ENCODE measurements at regions not wholly inside any gene's neighbourhood (a gene's known extent, or its start where the extent isn't known, plus 50 kb on each side); places are given as distances from the start of the nearest gene placed in this dataset.

DNA sequence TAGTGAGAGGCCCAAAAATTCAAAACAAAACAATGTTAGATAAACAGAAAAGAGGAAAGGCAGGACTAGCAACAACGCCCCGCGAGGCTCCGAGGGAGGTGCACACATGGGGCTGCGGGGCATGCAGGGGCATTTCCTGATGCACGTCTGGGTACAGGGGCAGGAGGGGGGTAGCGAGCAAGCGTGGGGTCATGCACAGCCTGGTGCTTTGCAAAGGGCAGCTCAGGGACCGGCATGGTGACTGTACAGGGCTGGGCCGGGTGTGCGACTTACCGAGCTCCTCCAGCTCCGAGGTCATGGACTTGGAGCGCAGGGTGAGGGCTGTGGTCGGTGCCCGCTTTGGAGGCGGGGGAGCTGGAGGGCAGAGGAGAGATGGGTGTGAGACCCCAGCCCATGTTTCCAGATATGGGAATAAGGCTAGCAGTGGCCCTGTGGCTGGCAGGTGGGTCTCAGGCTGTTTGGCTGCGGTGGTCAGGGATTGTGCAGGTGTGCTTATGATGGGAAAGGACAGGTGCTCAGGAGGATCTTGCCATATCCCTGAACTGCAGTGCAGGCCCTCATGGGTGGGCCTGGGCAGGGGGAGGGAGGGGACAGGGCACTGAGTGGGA is 103.7 kb downstream of the CTTN start:
- DNase-seq, result no peak

DNA sequence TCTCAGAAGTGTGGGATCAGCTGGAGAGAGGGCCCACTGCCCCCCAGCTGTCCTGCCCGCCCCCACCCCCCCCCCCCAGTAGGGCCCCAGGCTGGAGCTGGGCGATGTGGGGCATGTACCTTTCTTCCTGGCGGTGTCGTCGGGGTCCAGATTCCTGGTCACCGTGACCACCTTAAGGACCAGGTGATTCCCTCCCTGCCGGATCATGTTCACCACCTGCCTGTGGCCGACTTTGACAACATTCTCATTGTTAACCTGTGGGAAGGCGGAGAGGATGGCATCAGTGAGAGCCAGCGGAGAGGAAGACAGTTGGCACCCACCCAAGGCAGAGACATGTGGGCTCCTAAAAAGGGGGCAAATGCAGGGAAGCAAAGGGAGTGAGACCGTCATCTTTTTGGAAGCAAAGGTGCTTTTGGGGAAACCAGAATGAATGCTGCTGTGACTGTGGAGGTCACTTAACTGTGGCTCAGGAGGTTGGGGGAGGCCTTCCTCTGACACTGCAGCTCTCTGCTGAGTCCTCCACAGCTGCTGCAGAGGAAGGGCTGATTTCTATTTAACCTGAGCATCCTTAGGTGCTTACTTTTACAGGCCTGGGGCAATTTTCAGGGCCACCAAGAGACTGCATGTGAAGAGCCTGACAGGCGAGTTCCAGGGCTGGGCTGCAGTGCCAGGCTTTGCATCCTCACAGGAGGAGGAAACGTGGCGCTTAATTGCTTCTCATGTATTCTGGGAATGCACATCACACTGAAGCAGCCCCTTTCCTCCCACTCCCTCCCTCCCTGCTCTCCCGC is 104.5 kb downstream of the CTTN start:
- DNase-seq, result peak; percentile 81

DNA sequence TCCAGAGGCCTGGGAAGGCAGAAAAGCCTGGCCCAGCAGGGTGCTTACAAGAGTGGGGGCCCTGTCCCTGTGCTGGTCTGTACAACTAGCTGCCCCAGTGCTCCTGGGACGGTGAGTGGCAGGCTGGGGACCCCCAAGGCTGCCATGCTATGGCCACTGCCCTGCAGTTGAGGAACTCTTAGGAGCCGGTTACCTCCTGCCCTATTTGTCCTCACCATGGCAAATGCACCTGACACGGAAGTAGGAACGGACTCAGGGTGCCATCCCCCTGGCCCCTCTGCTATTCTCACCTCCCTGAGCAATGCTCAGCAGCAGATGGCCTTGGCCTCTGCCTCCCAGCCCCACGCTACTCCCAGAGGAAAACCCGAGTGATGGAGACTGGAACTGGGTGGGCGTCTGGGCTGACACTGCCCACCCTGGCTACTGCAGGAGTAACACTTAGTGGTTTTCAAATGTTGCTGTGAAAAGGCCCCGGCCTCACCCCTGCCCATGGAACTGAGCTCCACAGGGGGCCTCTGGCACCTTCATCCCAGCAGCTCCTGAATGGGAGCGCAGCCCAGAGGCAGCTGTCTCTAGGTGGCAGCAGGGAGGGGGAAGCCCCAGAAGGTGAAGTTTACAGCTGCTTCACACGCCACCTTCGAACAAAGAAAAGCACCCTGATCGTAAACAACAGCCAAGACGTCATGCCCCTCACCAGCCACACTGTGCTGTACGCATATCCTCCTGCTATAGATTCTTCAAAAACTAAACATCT is 105.3 kb downstream of the CTTN start:
- peak; percentile 88 for DNase-seq

DNA sequence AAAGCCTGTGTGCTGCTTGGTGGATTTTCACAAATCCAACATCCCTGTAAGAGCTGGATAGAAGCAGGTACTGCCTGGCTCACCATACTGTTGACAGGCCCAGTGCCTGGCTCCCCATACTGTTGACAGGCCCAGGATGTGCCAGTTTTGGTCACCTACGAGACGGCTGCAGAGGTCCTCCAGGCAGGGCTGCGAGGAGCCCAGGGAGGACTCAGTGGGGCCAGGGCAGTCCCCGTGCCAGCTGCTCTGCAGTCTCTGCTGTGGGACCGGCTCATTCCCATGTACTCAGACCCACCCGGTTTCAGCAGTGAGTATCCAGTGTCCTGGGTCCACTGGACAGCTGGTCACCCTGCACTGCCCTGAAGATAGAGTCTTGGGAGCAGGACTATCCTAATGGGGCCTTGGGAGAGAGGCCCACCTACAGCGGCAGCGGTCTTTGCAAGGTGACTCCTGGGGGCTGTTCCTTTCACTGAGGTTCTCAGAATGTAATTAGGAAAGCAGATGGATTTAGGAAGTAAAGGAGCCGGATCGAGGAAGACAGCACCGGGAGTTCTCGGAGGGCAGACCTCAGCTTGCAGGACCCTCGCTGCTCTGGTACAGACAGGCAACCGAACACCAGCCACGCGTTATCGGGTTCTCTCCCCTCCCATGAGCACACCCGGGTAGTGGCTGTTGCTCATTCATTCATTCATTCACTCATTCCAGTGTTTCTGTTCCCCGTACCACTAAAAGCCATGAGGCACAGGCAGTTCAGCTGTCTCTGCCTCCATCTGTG is 106.1 kb downstream of the CTTN start:
- no peak for DNase-seq

DNA sequence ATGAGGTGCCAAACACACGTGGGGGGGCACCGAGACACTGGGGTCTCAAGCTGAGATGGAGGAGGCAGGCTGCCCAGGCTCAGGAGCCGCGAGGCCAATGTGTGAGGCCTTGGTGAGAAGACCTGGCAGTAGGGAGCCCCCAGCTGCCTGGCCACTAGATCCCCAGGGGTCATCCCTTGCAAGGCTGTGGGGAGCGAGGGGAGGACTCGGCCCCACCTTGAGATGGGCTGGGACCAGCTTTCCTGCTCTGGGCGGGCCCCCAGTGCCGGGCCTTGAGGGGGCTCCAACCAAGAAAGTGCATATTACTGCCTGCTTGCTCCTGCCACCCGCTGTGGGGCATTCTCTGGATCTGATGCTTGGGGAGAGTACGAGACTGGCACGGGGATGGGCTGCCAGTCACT is 107.0 kb downstream of the CTTN start:
- no peak for DNase-seq

DNA sequence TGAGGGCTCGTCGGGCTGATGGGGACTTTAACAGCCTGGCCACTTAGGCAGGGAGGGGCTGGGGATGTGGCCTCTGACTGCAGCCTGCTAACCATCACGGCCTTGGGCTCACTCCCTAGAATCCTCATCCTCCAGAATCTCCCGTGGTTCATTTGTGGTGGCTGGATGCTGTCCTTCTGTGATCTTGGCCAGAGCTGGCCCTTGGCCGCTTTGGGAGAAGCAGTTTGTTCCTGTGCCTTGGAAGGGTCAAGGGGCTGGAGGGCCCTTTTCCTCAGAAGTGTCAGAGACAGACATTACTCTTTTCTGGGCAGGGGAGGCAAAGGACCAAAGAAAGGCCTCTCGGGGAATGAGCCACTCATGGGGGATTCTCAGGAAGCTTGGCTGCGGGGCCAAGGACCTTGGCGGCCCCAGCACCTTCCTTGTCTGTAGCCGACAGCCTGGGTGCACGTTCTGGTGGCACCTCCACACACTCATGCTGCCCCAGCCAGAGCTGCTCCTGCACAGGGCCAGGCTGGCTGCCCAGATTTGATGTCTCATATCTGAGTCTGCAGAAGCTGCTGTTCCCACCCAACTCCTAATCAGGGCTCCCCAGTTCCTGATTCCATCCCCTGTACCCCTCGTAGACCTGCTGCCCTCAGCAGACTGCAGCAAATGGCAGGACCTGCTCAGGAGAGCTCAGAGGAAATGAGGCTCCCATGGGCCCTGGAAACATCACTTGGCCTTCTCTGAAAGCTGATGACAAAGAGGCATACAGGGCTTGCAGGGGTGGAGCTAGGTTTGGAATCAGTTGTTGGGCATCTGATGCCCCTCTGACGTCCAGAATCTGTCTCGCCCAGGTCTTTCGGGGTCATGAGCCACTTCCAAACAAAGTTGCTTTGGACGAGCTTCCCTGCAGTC is 107.7 kb downstream of the CTTN start:
- DNase-seq, result no peak

DNA sequence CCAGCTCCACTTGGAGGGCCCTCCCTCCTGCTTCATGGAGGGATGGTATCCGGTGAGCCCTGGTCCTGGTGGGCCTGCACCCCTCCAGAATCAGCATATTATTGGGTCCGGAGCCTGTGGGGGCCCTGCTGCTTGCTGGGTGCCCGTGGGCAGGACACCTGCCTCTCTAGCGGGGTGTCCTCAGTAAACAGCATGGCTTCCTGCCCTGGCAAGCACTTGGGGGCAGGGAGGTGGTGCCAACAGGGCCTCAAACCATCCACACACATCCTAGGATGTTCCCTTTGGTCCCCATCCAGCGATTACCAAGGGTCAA is 108.3 kb downstream of the CTTN start:
- DNase-seq, result no peak

DNA sequence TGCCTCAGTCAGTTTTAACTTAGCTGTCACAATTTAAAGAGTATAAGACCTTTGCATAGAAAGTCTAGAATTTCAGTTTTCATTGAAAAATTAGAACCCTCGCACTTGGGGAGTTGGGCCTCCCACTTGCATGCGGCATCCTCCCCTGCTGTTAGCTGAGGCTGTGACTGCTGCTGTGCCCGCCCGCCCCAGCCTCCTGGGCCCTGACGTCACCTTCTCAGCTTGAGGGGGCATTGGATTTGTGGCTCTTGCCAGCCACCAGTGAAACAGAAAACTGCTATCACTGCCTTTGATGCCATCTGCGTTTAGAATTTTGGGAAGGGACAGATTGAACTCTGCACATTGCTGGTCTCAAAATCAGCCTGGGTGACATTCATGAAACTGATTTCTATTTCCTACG is 108.7 kb downstream of the CTTN start:
- no peak for DNase-seq

DNA sequence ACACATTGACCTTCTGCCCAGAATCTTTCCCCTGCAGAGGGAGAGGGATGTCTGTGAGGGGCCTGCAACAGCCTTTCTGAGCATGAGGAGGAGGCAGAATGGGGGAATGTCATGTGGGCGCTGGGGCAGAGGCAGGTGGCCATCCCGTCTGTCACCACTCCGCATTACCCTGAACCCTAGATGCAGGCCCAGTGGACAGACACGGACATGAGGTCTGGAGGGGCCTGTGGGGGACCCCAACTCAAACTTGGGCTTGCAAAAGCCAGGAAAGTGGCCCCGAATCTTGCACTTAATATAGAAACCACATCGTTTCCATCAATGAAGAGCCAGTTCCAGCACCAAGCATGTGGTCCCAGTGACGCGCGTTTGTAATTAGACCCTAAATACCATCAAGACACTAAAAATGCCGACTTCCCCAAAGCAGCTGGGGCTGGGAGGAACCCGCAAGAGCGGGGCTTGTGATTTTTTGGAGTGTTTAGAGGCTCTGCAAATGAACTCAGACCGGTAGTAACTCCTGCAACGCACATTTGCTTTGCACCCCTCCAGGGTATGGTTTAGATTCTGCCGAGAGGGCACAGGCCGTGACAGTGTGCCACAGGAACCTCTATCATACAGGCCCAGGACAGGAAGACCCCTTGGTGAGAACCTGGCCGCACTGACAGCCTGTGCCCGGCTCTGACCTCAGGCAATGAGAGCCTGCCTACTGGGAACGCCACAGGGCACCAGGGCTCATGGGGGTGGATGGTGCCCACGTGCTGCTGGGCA is 109.3 kb downstream of the CTTN start:
- DNase-seq, result no peak

DNA sequence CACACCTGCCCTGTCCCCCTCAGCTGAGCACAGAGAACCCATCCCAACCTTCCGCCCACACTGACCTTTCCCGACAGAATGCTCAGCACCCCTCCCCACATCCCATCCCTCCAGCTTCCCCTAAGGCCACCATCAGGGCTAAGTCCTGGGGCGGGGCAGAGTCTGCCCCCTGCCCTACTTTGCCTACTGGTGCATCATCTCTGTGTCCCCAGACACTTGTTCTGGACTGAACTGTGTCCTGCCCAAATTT is 109.8 kb downstream of the CTTN start:
- DNase-seq, result no peak

DNA sequence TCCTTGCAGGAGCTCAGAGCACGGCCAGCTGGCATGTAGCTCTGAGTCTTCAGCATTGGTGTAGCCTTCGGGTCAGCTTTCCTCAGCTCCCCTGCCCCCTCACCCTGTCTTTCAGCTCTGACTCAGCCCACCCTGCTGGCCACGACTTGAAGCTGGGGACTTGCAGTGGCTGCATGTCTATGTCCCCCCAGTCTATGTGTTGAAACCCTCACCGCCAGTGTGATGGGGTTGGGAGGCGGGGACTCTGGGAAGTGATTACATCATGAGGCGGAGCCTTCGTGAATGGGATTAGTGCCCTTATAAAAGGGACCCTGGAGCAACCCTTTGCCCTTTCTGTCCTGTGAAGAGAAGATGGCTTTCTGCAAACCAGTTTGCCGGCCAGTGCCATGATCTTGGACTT is 111.1 kb downstream of the CTTN start:
- no peak for DNase-seq

DNA sequence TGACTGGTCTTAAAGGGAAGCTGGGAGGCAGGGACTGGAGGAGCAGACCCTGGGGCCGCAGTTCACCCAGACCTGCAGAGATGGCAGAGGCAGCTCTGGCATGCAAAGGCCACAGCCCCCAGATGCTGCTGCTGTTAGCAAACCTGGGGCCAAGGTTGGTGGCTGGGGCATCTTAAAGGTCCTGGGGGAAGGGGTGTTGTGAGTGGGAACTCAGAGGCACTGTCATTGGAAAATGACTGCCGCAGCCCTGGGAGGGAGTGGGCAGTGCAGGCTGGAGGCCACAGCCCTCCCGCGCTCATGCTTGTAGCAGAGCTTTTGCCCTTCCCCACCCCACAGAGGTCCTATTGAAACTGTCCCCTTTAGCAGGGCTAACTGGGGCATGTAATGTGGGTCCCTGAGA is 111.8 kb downstream of the CTTN start:
- no peak for DNase-seq

DNA sequence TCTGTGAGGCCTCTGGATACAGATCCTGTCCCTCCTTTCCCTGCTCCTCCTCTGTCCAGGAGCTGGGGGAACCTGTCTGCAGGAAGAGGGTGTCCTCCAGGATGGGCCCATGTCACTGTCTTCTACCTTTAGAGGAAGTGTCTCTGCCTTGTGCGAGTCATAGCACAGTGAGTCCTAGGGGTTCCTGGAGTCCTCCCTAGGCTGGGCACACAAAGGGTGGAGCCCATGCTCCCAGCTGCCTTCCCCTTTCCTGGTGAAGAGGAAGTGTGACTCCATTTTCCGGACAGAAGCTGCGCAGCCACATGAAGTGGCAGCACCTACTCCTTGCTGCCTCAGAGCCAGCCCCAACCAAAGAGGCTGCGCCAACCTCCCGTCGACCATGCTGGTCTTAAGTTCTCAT is 112.2 kb downstream of the CTTN start:
- no peak for DNase-seq

DNA sequence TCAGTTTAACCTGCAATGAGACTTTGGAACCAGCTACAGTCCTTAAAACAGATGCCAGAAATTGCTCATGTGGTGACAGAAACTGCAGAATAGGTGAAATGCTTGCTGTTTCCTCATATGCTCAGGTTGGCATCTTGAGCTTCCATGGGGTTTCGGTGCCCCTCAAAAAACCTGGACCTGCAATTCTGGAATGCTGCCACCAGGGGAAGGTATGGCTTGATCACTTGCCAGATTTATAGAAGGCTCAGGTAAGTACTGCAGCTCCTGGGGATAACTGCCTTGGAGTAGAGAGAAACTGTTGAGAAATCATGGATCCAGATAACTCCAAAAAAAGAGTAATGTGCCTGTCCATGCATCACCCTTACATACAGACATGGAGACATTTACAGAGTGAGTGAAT is 113.0 kb downstream of the CTTN start:
- no peak for DNase-seq

DNA sequence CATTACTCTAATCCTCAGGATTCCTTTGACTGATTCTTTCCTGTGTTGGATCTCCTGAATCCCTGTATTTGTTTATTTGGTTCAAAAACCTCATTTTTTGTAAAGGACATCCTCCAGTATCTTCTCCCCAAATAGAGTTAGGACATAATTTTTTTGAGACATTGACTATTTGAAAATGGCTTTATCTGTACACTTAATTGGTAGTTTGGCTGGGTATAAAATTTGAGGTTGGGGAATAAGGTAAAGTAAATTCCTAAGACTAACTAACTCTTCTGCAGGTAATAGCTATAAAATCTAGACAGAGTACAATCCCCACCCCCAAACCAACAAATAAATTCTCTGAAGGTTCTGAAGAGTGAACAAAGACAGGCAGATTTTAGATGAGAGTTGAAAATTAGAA is 114.4 kb downstream of the CTTN start:
- no peak for DNase-seq

DNA sequence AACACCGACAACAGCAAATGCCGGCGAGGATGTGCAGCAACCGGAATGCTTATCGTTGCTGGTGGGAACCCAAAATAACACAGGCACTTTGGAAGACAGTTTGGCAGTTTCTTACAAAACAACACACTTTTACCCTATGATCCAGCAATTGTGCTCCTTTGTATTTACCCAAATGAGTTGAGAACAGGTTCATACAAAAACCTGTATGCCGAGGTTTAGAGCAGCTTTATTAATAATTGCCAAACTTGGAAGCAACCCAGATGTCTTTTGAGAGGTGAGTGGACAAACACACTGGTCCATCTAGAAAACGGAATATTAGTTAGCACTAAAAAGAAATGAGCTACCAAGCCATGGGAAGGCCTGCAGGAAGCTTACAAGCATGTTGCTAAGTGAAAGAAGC is 118.9 kb downstream of the CTTN start:
- DNase-seq, result no peak

DNA sequence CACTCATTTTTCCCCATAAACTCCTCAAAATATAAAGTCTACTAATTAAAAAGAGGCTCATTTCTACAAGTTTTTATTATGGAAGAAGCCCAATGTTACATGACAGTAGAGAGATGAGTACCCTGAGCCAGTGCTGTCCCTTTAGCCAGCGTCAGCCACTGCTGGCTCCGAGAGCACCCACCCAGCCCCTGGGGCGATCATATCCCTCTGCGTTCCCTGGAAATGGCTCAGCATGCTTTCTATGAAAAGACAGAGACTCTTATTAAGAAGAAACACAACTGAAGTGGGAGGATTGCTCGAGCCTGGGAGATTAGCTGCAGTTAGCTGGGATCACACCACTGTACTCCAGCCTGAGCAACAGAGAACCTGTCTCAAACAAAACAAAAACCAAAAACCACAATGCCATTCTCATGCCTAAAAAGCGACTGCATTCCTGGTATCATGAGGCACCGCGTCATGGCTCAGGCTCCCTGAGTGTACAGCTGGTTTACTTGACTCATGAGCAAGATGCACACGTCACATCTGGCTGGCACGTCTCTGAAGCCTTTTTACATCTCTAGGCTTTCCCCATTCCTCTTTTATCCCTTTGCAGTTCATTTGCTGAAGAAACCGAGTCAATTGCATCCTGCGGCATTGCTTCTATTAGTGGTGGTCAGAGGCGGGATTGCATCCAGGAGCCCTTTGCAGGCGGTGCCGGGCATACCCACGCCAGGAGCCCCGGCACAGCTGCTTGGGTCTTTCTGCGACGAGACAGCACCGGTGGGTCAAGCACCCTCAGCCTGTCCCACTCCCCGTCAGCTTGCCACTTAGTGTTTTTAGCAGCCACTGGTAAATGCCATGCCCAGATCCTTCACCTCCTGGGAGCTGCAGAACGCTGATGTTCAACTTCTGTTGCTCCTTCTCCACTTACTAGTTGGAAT is 119.9 kb downstream of the CTTN start:
- no peak for DNase-seq

DNA sequence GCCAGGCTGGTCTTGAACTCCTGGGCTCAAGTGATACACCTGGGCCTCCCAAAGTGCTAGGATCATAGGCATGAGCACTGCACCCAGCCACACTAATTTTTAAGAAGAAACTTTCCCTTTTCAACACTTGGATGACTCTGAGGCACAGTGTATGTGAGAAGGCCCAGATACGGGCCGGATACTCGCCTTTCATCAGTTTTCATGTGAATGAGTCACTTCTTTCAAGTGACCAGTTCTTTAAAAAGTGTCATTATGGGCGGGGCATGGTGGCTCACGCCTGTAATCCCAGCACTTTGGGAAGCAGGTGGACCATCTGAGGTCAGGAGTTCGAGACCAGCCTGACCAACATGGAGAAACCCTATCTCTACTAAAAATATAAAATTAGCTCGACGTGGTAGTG is 120.8 kb downstream of the CTTN start:
- no peak for DNase-seq

DNA sequence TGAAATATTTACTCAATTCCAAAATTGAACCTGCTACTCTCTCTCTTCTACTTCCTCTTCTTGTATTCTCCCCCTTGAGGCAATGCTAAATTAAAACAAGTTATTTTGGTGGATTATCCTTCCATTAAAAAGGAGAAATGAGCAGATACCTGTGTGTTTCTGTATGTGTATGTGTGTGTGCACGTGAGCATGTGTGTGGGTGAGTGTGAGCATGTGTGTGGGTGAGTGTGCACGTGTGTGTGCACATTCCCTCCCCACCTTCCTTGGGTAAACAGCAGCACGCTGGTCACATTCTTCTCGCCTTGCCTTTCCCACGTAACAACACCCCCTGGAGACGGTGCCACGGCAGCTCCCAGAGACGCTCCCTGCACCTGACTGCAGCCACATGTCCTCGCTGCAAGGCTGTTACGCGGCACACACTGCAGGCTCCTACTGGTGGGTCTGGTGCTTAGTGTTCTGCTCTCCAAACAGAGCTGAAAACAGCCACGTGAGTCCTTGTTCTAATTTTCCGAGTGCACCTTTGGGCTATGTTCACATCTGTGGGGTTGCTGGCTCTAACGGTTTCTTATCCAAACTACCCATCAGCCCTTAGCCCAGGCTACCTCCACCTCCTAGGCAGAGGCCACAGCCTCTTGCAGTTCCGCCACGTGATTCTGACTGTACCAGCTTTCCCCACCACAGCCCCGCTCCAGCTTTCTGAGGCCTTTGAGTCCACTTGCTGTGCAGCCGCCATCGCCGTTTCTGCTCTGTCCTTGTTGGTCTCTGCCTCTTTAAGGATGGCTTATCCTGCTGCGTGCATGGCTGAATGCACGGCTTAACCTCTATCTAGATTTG is 123.4 kb downstream of the CTTN start:
- DNase-seq, result peak; percentile 49

DNA sequence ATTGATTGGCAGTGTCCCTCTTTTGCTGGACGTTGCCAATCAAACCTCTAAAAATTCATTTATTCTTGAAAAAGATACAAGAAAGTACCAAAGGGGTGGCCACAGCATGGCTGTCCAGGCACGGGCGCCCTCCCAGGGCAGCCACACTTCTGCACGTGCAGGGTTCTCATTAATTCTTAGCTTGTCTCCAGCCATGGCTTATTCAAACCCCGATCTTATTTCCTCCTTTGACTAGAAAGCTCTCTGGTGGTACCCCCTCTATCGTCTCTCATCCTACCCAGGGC is 123.9 kb downstream of the CTTN start:
- DNase-seq, result no peak

Data from NCI-H146 (cell line).